H9 (cell line): ENCODE measurements at regions not wholly inside any gene's neighbourhood (a gene's known extent, or its start where the extent isn't known, plus 50 kb on each side); places are given as distances from the start of the nearest gene placed in this dataset.

Experiments used
- DNase-seq: peaks from one replicate; pipeline ENCODE4 v3.0.0-alpha.2; 2017
- H2AFZ ChIP-seq: one replicate; pipeline ENCODE4 v1.6.1; 2013; ENCODE audit warnings: mild to moderate bottlenecking, low read length, control low read depth, moderate library complexity
- H2AK5ac ChIP-seq: 2 replicates; pipeline ENCODE4 v1.6.1; 2013; ENCODE audit warnings: low read length, control low read depth, mixed read lengths; ENCODE audit not compliant: insufficient read length
- H2BK120ac ChIP-seq: one replicate; pipeline ENCODE4 v1.6.1; 2013; ENCODE audit warnings: low read depth, mild to moderate bottlenecking, low read length, control low read depth, inconsistent platforms; ENCODE audit not compliant: poor library complexity, severe bottlenecking
- H2BK12ac ChIP-seq: 2 replicates; pipeline ENCODE4 v1.6.1; 2013; ENCODE audit warnings: low read length, control low read depth, mixed read lengths, low read depth; ENCODE audit not compliant: insufficient read length
- H2BK15ac ChIP-seq: 2 replicates; pipeline ENCODE4 v1.6.1; 2013; ENCODE audit warnings: low read depth, low read length, control low read depth
- H2BK20ac ChIP-seq: one replicate; pipeline ENCODE4 v1.6.1; 2013; ENCODE audit warnings: low read depth, mild to moderate bottlenecking, low read length, control low read depth, inconsistent platforms; ENCODE audit not compliant: poor library complexity, severe bottlenecking
- H2BK5ac ChIP-seq: 2 replicates; pipeline ENCODE4 v1.6.1; 2013; ENCODE audit warnings: low read length, control low read depth, mixed read lengths; ENCODE audit not compliant: insufficient read length
- H3K14ac ChIP-seq: 2 replicates; pipeline ENCODE4 v1.6.1; 2013; ENCODE audit warnings: low read length, control low read depth; ENCODE audit not compliant: insufficient read depth
- H3K18ac ChIP-seq: 2 replicates; pipeline ENCODE4 v1.6.1; 2013; ENCODE audit warnings: low read depth, mild to moderate bottlenecking, mixed read lengths, low read length, control low read depth; ENCODE audit not compliant: insufficient read length
- H3K23ac ChIP-seq: 2 replicates; pipeline ENCODE4 v1.6.1; 2013; ENCODE audit warnings: low read length, control low read depth, mixed read lengths, low read depth; ENCODE audit not compliant: insufficient read length
- H3K23me2 ChIP-seq: 2 replicates; pipeline ENCODE4 v1.6.1; 2013; ENCODE audit warnings: low read depth, mild to moderate bottlenecking, mixed read lengths, low read length, control low read depth; ENCODE audit not compliant: insufficient read length, poor library complexity, severe bottlenecking
- H3K27ac ChIP-seq: 2 replicates; pipeline ENCODE4 v1.5.1; 2013; ENCODE audit warnings: low read length, control low read depth, mixed read lengths, low read depth; ENCODE audit not compliant: insufficient read length
- H3K27me3 ChIP-seq: 2 replicates; pipeline ENCODE4 v1.6.1; 2013; ENCODE audit warnings: low read length, control low read depth, inconsistent platforms; ENCODE audit not compliant: insufficient read depth
- H3K4ac ChIP-seq: 2 replicates; pipeline ENCODE4 v1.6.1; 2013; ENCODE audit warnings: low read depth, mild to moderate bottlenecking, control low read depth, inconsistent platforms, low read length, moderate library complexity
- H3K4me1 ChIP-seq: 2 replicates; pipeline ENCODE4 v1.6.1; 2013; ENCODE audit warnings: low read length, control low read depth, inconsistent platforms; ENCODE audit not compliant: insufficient read depth
- H3K4me2 ChIP-seq: 2 replicates; pipeline ENCODE4 v1.6.1; 2013; ENCODE audit warnings: low read length, control low read depth, mixed read lengths; ENCODE audit not compliant: insufficient read length, insufficient read depth
- H3K56ac ChIP-seq: 2 replicates; pipeline ENCODE4 v1.6.1; 2013; ENCODE audit warnings: low read depth, mild to moderate bottlenecking, mixed read lengths, low read length, control low read depth; ENCODE audit not compliant: insufficient read length
- H3K79me1 ChIP-seq: 2 replicates; pipeline ENCODE4 v1.6.1; 2013; ENCODE audit warnings: low read depth, mild to moderate bottlenecking, moderate library complexity, low read length, control low read depth, inconsistent platforms; ENCODE audit not compliant: insufficient read depth, poor library complexity, severe bottlenecking
- H3K79me2 ChIP-seq: 2 replicates; pipeline ENCODE4 v1.6.1; 2013; ENCODE audit warnings: low read length, control low read depth, inconsistent platforms; ENCODE audit not compliant: insufficient read depth
- H3K9ac ChIP-seq: 2 replicates; pipeline ENCODE4 v1.6.1; 2013; ENCODE audit warnings: low read length, control low read depth, mixed read lengths; ENCODE audit not compliant: insufficient read length; ENCODE audit errors: extremely low read depth
- H3K9me3 ChIP-seq: one replicate; pipeline ENCODE4 v1.6.1; 2013; ENCODE audit warnings: low read depth, low read length, inconsistent platforms; ENCODE audit not compliant: control insufficient read depth
- H3T11ph ChIP-seq: one replicate; pipeline ENCODE4 v1.6.1; 2013; ENCODE audit warnings: mild to moderate bottlenecking, low read length, control low read depth, inconsistent platforms
- H4K20me1 ChIP-seq: one replicate; pipeline ENCODE4 v1.6.1; 2013; ENCODE audit not compliant: control insufficient read depth, insufficient read length, insufficient read depth
- H4K5ac ChIP-seq: 2 replicates; pipeline ENCODE4 v1.6.1; 2013; ENCODE audit warnings: low read depth, mild to moderate bottlenecking, mixed read lengths, low read length, control low read depth; ENCODE audit not compliant: insufficient read length
- H4K8ac ChIP-seq: replicated peaks from 2 replicates; pipeline ENCODE4 v1.6.1; 2013; ENCODE audit warnings: low read length, control low read depth, mixed read lengths, low read depth; ENCODE audit not compliant: insufficient read length
- H4K91ac ChIP-seq: 2 replicates; pipeline ENCODE4 v1.6.1; 2013; ENCODE audit warnings: low read depth, mild to moderate bottlenecking, moderate library complexity, mixed read lengths, low read length, control low read depth; ENCODE audit not compliant: insufficient read length
- H3K27ac Mint-ChIP-seq, 3 experiments: 2 replicates in 2 of 3; 3 replicates in 1 of 3; pipeline ENCODE4 v1.8.0; 2020 to 2021; ENCODE audit warnings: mixed read lengths in 3 of 3, mild to moderate bottlenecking in 1 of 3, moderate library complexity in 1 of 3
- H3K27me3 Mint-ChIP-seq: 2 replicates; pipeline ENCODE4 v1.8.0; 2021; ENCODE audit warnings: low read depth, mild to moderate bottlenecking, moderate library complexity, mixed read lengths
- H3K36me3 Mint-ChIP-seq, 3 experiments: 2 replicates in 2 of 3; 3 replicates in 1 of 3; pipeline ENCODE4 v1.8.0; 2020 to 2021; ENCODE audit warnings: low read depth in 3 of 3, mixed read lengths in 3 of 3; ENCODE audit not compliant: insufficient read depth in 1 of 3
- H3K4me1 Mint-ChIP-seq, 2 experiments: 2 replicates each; pipeline ENCODE4 v1.8.0; 2020; ENCODE audit warnings: mixed read lengths in 2 of 2
- H3K4me3 Mint-ChIP-seq, 2 experiments: 2 replicates in 1 of 2; 3 replicates in 1 of 2; pipeline ENCODE4 v1.8.0; 2020 to 2021; ENCODE audit warnings: mild to moderate bottlenecking in 2 of 2, mixed read lengths in 2 of 2, moderate library complexity in 1 of 2
- H3K9me3 Mint-ChIP-seq, 2 experiments: 2 replicates in 1 of 2; 3 replicates in 1 of 2; pipeline ENCODE4 v1.8.0; 2020; ENCODE audit warnings: mild to moderate bottlenecking in 2 of 2, mixed read lengths in 2 of 2, moderate library complexity in 1 of 2
- CTCF ChIP-seq: fragments of 200-600 bp; sonication (generic); conservative IDR thresholded peaks from 3 replicates; pipeline ENCODE4 v1.8.0; 2021; ENCODE audit warnings: antibody characterized with exemption, mild to moderate bottlenecking
- WGBS: extraction: QIAGEN DNeasy Blood & Tissue Kit; methylation state at CpG from one replicate; pipeline ENCODE4 v1.1.7; 2013; ENCODE audit warnings: missing lambda C conversion rate, low lambda C conversion rate, mixed read lengths; ENCODE audit not compliant: insufficient read length; ENCODE audit errors: extremely low coverage; 5-methylcytosine and 5-hydroxymethylcytosine counted together

GRCh38 chr3:165624761-165625160 is 212.5 kb downstream of the BCHE start:
- Histone ChIP-seq H3K9me3 (peaks cover 7% of the 10 kb centered on the region), H3K79me2 (no peaks in the 10 kb centered on the region), H3K14ac (no peak overlapping the region), H2AFZ (no peak overlapping the region), H3K18ac (no peak overlapping the region), H2BK120ac (no peak overlapping the region), H4K5ac (no peak overlapping the region), H3K4ac (no peak overlapping the region), H3K23me2 (no peaks in the 10 kb centered on the region), H2BK20ac (no peak overlapping the region), H4K91ac (no peak overlapping the region), H3K27me3 (no peaks in the 10 kb centered on the region), H2BK15ac (no peak overlapping the region), H3K56ac (no peak overlapping the region), H2BK12ac (no peak overlapping the region), H3T11ph (no peak overlapping the region), H3K23ac (no peak overlapping the region), H3K79me1 (no peaks in the 10 kb centered on the region), H3K27ac (no peak overlapping the region), H2BK5ac (no peak overlapping the region), H3K9ac (no peak overlapping the region), H2AK5ac (no peak overlapping the region), H3K4me1 (no peaks in the 10 kb centered on the region), H4K20me1 (no peaks in the 10 kb centered on the region), H4K8ac (no peak overlapping the region), H3K4me2 (no peak overlapping the region)
- no CpG with 5 or more reads among the region's 3 CpGs for WGBS
- peaks cover 0 to 8% (median 2%) of the 10 kb centered on the region in 3 experiments; a peak in 5 of 7 replicates for H3K36me3 Mint-ChIP-seq
- no peaks in the 10 kb centered on the region for H3K4me1 Mint-ChIP-seq
- no peak for DNase-seq
- TF ChIP-seq CTCF: peak; percentile 64
- H3K27me3 Mint-ChIP-seq: no peaks in the 10 kb centered on the region
- no peak overlapping the region for H3K27ac Mint-ChIP-seq
- H3K4me3 Mint-ChIP-seq: no peak overlapping the region
- H3K9me3 Mint-ChIP-seq: peaks cover 7 to 33% of the 10 kb centered on the region in 2 experiments; a peak in 4 of 5 replicates
